ENCODE measurements at regions not wholly inside any gene's neighbourhood (a gene's known extent, or its start where the extent isn't known, plus 50 kb on each side); places are given as distances from the start of the nearest gene placed in this dataset.

GRCh38 chr4:29013341-29013740 is 1706.8 kb upstream of the PCDH7 start:
- TF ChIP-seq CTCF (IDR thresholded peaks at IDR 0.05), result no peak
- no peak for TF ChIP-seq POLR2A (IDR thresholded peaks at IDR 0.05)
- no peak for TF ChIP-seq EP300 (IDR thresholded peaks at IDR 0.05)

Measured in tibial nerve (tissue), 4 donors.